GM12878 (cell line): ENCODE measurements at regions not wholly inside any gene's neighbourhood (a gene's known extent, or its start where the extent isn't known, plus 50 kb on each side); places are given as distances from the start of the nearest gene placed in this dataset.

ENCODE experiments used
- ATAC-seq: fragments of 200-7000 bp; cut with Tn5 transposase; 3 replicates; pipeline ENCODE4 v1.9.1; 2020; ENCODE audit warnings: mild to moderate bottlenecking, moderate library complexity
- BruUV-seq: library from RNA; stranded (reverse); fragments of 400-500 nt; replicated peaks from 2 replicates; lab custom pipeline; 2021; lab: Mats Ljungman, UMichigan
- CTCF ChIA-PET: fragments of 300-600 bp; sonication (Branson Sonifier 250); formaldehyde crosslinking; extraction: SDS; loops from one replicate; lab custom pipeline; 2021; ENCODE audit warnings: inconsistent platforms; lab: Yijun Ruan, JAX
- POLR2A ChIA-PET: fragments of 350-600 bp; formaldehyde crosslinking; extraction: SDS; loops from one replicate; lab custom pipeline; 2021; ENCODE audit warnings: inconsistent platforms; lab: Charles Lee
- RAD21 ChIA-PET: fragments of 300-600 bp; sonication (Branson Sonifier 250); formaldehyde crosslinking; loops from one replicate; lab custom pipeline; 2023; ENCODE audit warnings: antibody characterized with exemption; ENCODE audit not compliant: unreplicated experiment; lab: Charles Lee
- SMC1A ChIA-PET: fragments of 300-600 bp; sonication (Branson Sonifier 250); formaldehyde crosslinking; loops from one replicate; lab custom pipeline; 2023; ENCODE audit not compliant: unreplicated experiment, uncharacterized antibody; lab: Charles Lee
- DNase-seq: peaks from one replicate; pipeline ENCODE4 v3.0.0-alpha.2; 2011; ENCODE audit warnings: low read depth, low spot score
- FAIRE-seq: peaks from 3 replicates; lab custom pipeline; 2011; peaks lifted over from hg19 to GRCh38; lab: Jason Lieb, UNC
- H2AFZ ChIP-seq: 2 replicates; pipeline ENCODE4 v1.6.0; 2011; ENCODE audit warnings: low read depth, low read length, control low read depth; ENCODE audit not compliant: control insufficient read depth
- H3K27ac ChIP-seq: 2 replicates; pipeline ENCODE4 v1.5.1; 2011; ENCODE audit warnings: control low read depth; ENCODE audit not compliant: control insufficient read depth, insufficient read depth
- H3K27me3 ChIP-seq, 2 experiments: replicated peaks in 1 of 2; 2 replicates each; pipeline versions ENCODE4 v1.6.0 to v1.6.1; 2011; ENCODE audit warnings: low read length in 1 of 2; ENCODE audit not compliant: control insufficient read depth in 2 of 2, insufficient read depth in 2 of 2
- H3K36me3 ChIP-seq, 2 experiments: 2 replicates each; pipeline ENCODE4 v1.5.1; 2011; ENCODE audit warnings: low read length in 1 of 2; ENCODE audit not compliant: control insufficient read depth in 2 of 2, insufficient read depth in 2 of 2
- H3K4me1 ChIP-seq: 2 replicates; pipeline ENCODE4 v1.6.1; 2011; ENCODE audit warnings: mild to moderate bottlenecking, low read length, moderate library complexity, mixed read lengths; ENCODE audit not compliant: control insufficient read depth, insufficient read depth
- H3K4me2 ChIP-seq: 2 replicates; pipeline ENCODE4 v1.6.0; 2011; ENCODE audit warnings: control low read depth; ENCODE audit not compliant: control insufficient read depth, insufficient read depth
- H3K4me3 ChIP-seq: fragments of 200-600 bp; sonication (generic); 2 replicates; pipeline ENCODE4 v1.5.1; 2016
- H3K79me2 ChIP-seq: 2 replicates; pipeline ENCODE4 v1.6.0; 2011; ENCODE audit warnings: low read length; ENCODE audit not compliant: control insufficient read depth, insufficient read depth
- H3K9ac ChIP-seq: 2 replicates; pipeline ENCODE4 v1.8.0; 2011; ENCODE audit warnings: low read length, control low read depth, mixed read lengths; ENCODE audit not compliant: control insufficient read depth, insufficient read depth
- H3K9me3 ChIP-seq: replicated peaks from 3 replicates; pipeline ENCODE4 v1.5.1; 2011; ENCODE audit warnings: mild to moderate bottlenecking, low read length; ENCODE audit not compliant: control insufficient read depth, insufficient read depth
- H4K20me1 ChIP-seq: 2 replicates; pipeline ENCODE4 v1.6.0; 2011; ENCODE audit not compliant: control insufficient read depth, insufficient read depth
- BMI1 ChIP-seq: fragments of 450-650 bp; IDR thresholded peaks from 2 replicates; pipeline ENCODE4 v1.6.1; 2016; ENCODE audit warnings: mild to moderate bottlenecking, moderate library complexity, borderline replicate concordance
- CTCF ChIP-seq, 3 experiments: IDR thresholded peaks in 2 of 3; conservative IDR thresholded peaks in 1 of 3; 2 replicates each; pipeline ENCODE4 v1.5.1; 2011; ENCODE audit warnings: low read depth in 3 of 3, low read length in 3 of 3, mild to moderate bottlenecking in 3 of 3, control low read depth in 2 of 3, moderate library complexity in 2 of 3, inconsistent platforms in 1 of 3, mixed read lengths in 1 of 3; ENCODE audit not compliant: control insufficient read depth in 2 of 3, insufficient read depth in 1 of 3; ENCODE audit errors: extremely low read depth in 1 of 3
- E2F4 ChIP-seq: IDR thresholded peaks from 2 replicates; pipeline ENCODE4 v1.6.1; 2012; ENCODE audit warnings: low read depth, low read length, improper control_type of control experiment
- E2F8 ChIP-seq: fragments of 450-650 bp; IDR thresholded peaks from 2 replicates; pipeline ENCODE4 v1.6.1; 2018; ENCODE audit warnings: mild to moderate bottlenecking, low read depth, moderate library complexity; ENCODE audit not compliant: partially characterized antibody
- ELK1 ChIP-seq: IDR thresholded peaks from 2 replicates; pipeline ENCODE4 v1.6.1; 2012; ENCODE audit warnings: low read depth, low read length, improper control_type of control experiment
- EZH2 ChIP-seq: IDR thresholded peaks from 2 replicates; pipeline ENCODE4 v1.6.1; 2012; ENCODE audit warnings: low read depth, mild to moderate bottlenecking, control low read depth, inconsistent platforms, low read length, borderline replicate concordance; ENCODE audit not compliant: control insufficient read depth
- IRF3 ChIP-seq: fragments of 450-650 bp; IDR thresholded peaks from 2 replicates; pipeline ENCODE4 v1.6.1; 2014; ENCODE audit warnings: mild to moderate bottlenecking
- KAT2A ChIP-seq: conservative IDR thresholded peaks from 2 replicates; pipeline ENCODE4 v1.6.1; 2011; ENCODE audit warnings: low read depth, low read length; ENCODE audit not compliant: control insufficient read depth
- MEF2B ChIP-seq: fragments of 450-650 bp; IDR thresholded peaks from 2 replicates; pipeline ENCODE4 v1.6.1; 2018; ENCODE audit warnings: mild to moderate bottlenecking, moderate library complexity; ENCODE audit not compliant: partially characterized antibody, poor library complexity, severe bottlenecking
- MTA2 ChIP-seq: fragments of 450-650 bp; IDR thresholded peaks from 2 replicates; pipeline ENCODE4 v1.6.1; 2016; ENCODE audit warnings: low read depth, mild to moderate bottlenecking, moderate library complexity
- PML ChIP-seq: IDR thresholded peaks from 2 replicates; pipeline ENCODE4 v1.6.1; 2012; ENCODE audit warnings: low read length, inconsistent platforms
- SPI1 ChIP-seq: IDR thresholded peaks from 2 replicates; pipeline ENCODE4 v1.6.1; 2011; ENCODE audit warnings: low read depth, mild to moderate bottlenecking, low read length, moderate library complexity, borderline replicate concordance; ENCODE audit not compliant: insufficient read depth
- TARDBP ChIP-seq: IDR thresholded peaks from 2 replicates; pipeline ENCODE4 v1.6.1; 2016; ENCODE audit warnings: borderline replicate concordance
- TCF7 ChIP-seq: IDR thresholded peaks from 2 replicates; pipeline ENCODE4 v1.6.1; 2014; ENCODE audit warnings: antibody characterized with exemption, borderline replicate concordance
- USF2 ChIP-seq: IDR thresholded peaks from 2 replicates; pipeline ENCODE4 v1.6.1; 2011; ENCODE audit warnings: low read depth, low read length, improper control_type of control experiment, borderline replicate concordance
- YY1 ChIP-seq: IDR thresholded peaks from 2 replicates; pipeline ENCODE4 v1.6.1; 2011; ENCODE audit warnings: low read depth, mild to moderate bottlenecking, low read length
- WGBS: methylation state at CpG from one replicate; pipeline ENCODE4 v1.1.6; 2016; ENCODE audit warnings: low lambda C conversion rate; ENCODE audit not compliant: insufficient replicate concordance, insufficient coverage; ENCODE audit errors: missing lambda C conversion rate; 5-methylcytosine and 5-hydroxymethylcytosine counted together
- in situ Hi-C: fragments of 300-500 bp; cut with MboI; formaldehyde crosslinking; loops from 9 replicates; pipeline ENCODE4 v1.14.3; 2018; ENCODE audit warnings: mixed read lengths
- intact Hi-C: fragments of 100-400 bp; cut with micrococcal nuclease; formaldehyde crosslinking; loops from one replicate; pipeline ENCODE4 v1.14.2; 2022; ENCODE audit not compliant: unreplicated experiment

- no peak overlapping the region for H3K4me3 ChIP-seq
- ChIA-PET RAD21 (no interaction called here), SMC1A (no interaction called here), POLR2A (no interaction called here), CTCF (no interaction called here)
- no peak overlapping the region for H2AFZ ChIP-seq
- no peaks in the 10 kb centered on the region for H3K4me1 ChIP-seq
- H3K4me2 ChIP-seq, result no peak overlapping the region
- H3K9ac ChIP-seq, result no peak overlapping the region
- DNase-seq (no peak), ATAC-seq (no peak), FAIRE-seq (no peak)
- no peaks in the 10 kb centered on the region for H3K36me3 ChIP-seq
- no peaks in the 10 kb centered on the region for H4K20me1 ChIP-seq
- H3K27ac ChIP-seq, result no peak overlapping the region
- BruUV-seq, result no TSS peak
- intact Hi-C loops (no loop called here), in situ Hi-C loops (no loop called here)
- H3K9me3 ChIP-seq, result no peaks in the 10 kb centered on the region
- H3K27me3 ChIP-seq, result no peaks in the 10 kb centered on the region; a peak in 3 of 4 replicates
- no peaks in the 10 kb centered on the region for H3K79me2 ChIP-seq
- WGBS, result 10% methylated on average over 5 of the region's 5 CpGs
- no peak for TF ChIP-seq KAT2A
- TF ChIP-seq PML, result no peak
- TF ChIP-seq USF2, result no peak
- TF ChIP-seq EZH2, result no peak
- TF ChIP-seq YY1, result no peak
- TF ChIP-seq IRF3, result no peak
- TF ChIP-seq SPI1, result no peak
- TF ChIP-seq ELK1, result no peak
- no peak for TF ChIP-seq MEF2B
- TF ChIP-seq TCF7, result no peak
- TF ChIP-seq E2F8, result no peak
- TF ChIP-seq MTA2, result no peak
- no peak for TF ChIP-seq CTCF (IDR thresholded peaks at IDR 0.05 in 2 of 3, conservative IDR thresholded peaks at IDR 0.05 in 1 of 3; ENCODE audit: control insufficient read depth in 2 of 3, extremely low read depth in 1 of 3, insufficient read depth in 1 of 3, low read depth in 3 of 3, low read length in 3 of 3)
- no peak for TF ChIP-seq BMI1
- no peak for TF ChIP-seq E2F4
- TF ChIP-seq TARDBP, result no peak
Observed at GRCh38 chr11:45585205-45585604, 80.2 kb downstream of the CHST1 start.
